ENCODE measurements at regions not wholly inside any gene's neighbourhood (a gene's known extent, or its start where the extent isn't known, plus 50 kb on each side); places are given as distances from the start of the nearest gene placed in this dataset.

DNA sequence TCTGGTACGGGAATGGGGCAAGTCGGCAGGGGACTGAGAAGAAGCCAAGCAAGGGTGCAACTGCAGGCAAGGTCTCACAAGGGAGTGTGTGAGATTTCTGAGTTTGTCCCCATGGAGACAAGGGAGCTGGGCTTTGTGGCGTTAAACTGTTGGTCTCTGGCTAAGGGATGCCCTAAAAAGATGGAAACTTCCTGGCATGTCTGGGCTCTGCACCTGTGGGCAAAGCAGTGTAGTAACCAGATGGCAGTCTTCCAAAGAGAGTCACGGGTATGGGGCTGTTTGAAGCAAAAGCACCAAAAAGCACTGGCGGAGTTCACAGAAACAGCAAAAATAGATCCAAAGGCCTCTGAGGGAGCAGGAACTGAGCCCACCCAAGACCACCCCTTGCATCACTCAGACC lies 104.8 kb upstream of the SLC44A3 start:
- POLR2A ChIA-PET, result no interaction called here
- H3K27ac ChIP-seq (ENCODE audit: extremely low read depth, low read depth, low read length), result no peak overlapping the region
- no peaks in the 10 kb centered on the region for H3K9me3 ChIP-seq (ENCODE audit: control insufficient read depth, insufficient read depth, low read depth, low read length)
- CTCF ChIA-PET, result interaction anchor here (0.6 kb wide), 1 partner anchor 86 kb away, joined by 3 read pairs; no protein-coding TSS in a partner anchor
- H3K36me3 ChIP-seq (ENCODE audit: control insufficient read depth in 2 of 2, insufficient read depth in 1 of 2, low read length in 2 of 2), result no peaks in the 10 kb centered on the region
- TF ChIP-seq ZBTB17 (tag by site-specific recombination; IDR thresholded peaks at IDR 0.05), result no peak
- no peak overlapping the region for H3K4me3 ChIP-seq (ENCODE audit: low read depth, low read length)
- no peaks in the 10 kb centered on the region for H3K4me1 ChIP-seq (ENCODE audit: control insufficient read depth, insufficient read depth, low read length)

DNA sequence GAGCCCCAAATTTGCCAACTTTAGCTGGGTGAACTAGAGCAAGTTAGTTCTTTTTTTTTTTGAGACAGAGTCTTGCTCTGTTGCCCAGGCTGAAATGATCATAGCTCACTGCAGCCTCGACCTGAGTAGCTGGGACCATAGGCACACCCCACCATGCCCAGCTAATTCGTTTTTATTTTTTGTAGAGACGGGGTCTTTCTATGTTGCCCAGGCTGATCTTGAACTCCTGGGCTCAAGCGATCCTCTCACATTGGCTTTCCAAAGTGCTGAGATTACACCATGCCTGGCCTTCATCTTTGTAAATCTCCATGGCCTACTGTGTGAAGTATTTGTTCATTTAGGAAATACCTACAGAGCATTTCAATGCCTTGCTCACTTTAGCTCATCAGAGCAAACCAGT lies 105.6 kb upstream of the SLC44A3 start:
- H3K4me1 ChIP-seq (ENCODE audit: control insufficient read depth, insufficient read depth, low read length), result no peaks in the 10 kb centered on the region
- H3K4me3 ChIP-seq (ENCODE audit: low read depth, low read length), result no peak overlapping the region
- H3K9me3 ChIP-seq (ENCODE audit: control insufficient read depth, insufficient read depth, low read depth, low read length), result no peaks in the 10 kb centered on the region
- ChIA-PET POLR2A (no interaction called here), CTCF (interaction anchor here (0.6 kb wide), 3 partner anchors 91 to 244 kb away, joined by 3 read pairs; no protein-coding TSS in a partner anchor)
- TF ChIP-seq ZNF433 (tag by site-specific recombination; IDR thresholded peaks at IDR 0.05; ENCODE audit: low read depth), result no peak
- no peak for TF ChIP-seq ZNF2 (tag by site-specific recombination; IDR thresholded peaks at IDR 0.05)
- TF ChIP-seq ZEB2 (tag by site-specific recombination; IDR thresholded peaks at IDR 0.05), result no peak
- TF ChIP-seq, protein P1, sequence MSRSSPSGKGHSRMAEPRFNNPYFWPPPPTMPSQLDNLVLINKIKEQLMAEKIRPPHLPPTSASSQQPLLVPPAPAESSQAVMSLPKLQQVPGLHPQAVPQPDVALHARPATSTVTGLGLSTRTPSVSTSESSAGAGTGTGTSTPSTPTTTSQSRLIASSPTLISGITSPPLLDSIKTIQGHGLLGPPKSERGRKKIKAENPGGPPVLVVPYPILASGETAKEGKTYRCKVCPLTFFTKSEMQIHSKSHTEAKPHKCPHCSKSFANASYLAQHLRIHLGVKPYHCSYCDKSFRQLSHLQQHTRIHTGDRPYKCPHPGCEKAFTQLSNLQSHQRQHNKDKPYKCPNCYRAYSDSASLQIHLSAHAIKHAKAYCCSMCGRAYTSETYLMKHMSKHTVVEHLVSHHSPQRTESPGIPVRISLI (tag by site-specific recombination; IDR thresholded peaks at IDR 0.05), result no peak
- TF ChIP-seq ZNF423 (tag by site-specific recombination; IDR thresholded peaks at IDR 0.05), result no peak
- no peak for TF ChIP-seq ZNF843 (tag by site-specific recombination; IDR thresholded peaks at IDR 0.05)
- TF ChIP-seq ZNF274 (IDR thresholded peaks at IDR 0.05; ENCODE audit: low read length), result no peak
- TF ChIP-seq ZNF274 (tag by site-specific recombination; IDR thresholded peaks at IDR 0.05; ENCODE audit: borderline replicate concordance), result no peak
- H3K36me3 ChIP-seq (ENCODE audit: control insufficient read depth in 2 of 2, insufficient read depth in 1 of 2, low read length in 2 of 2), result no peaks in the 10 kb centered on the region
- H3K27ac ChIP-seq (ENCODE audit: extremely low read depth, low read depth, low read length), result no peak overlapping the region

DNA sequence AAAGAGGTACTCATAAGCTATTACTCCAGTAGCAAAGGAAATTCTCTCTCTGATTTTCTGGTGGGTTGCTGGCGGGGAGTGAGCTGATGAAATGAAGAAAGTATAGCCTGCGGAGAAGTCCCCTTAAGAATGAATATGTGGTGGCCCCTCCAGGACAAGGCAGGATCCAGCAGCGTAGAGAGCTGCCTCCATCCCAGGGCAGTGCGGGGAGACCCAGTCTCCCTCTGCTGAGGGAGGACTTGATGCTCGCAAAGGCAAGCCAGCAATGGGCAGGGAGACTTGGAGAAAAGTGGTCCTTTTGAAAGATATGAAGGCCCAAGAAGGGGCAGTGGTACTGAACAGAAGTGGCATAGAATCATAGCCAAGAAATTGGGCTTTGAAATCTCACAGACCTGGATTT lies 106.0 kb upstream of the SLC44A3 start:
- H3K4me1 ChIP-seq (ENCODE audit: control insufficient read depth, insufficient read depth, low read length), result no peaks in the 10 kb centered on the region
- CTCF ChIA-PET, result interaction anchor here (0.6 kb wide), 3 partner anchors 91 to 244 kb away, joined by 3 read pairs; no protein-coding TSS in a partner anchor
- H3K4me3 ChIP-seq (ENCODE audit: low read depth, low read length), result no peak overlapping the region
- H3K36me3 ChIP-seq (ENCODE audit: control insufficient read depth in 2 of 2, insufficient read depth in 1 of 2, low read length in 2 of 2), result no peaks in the 10 kb centered on the region
- POLR2A ChIA-PET, result no interaction called here
- H3K9me3 ChIP-seq (ENCODE audit: control insufficient read depth, insufficient read depth, low read depth, low read length), result no peaks in the 10 kb centered on the region
- no peak overlapping the region for H3K27ac ChIP-seq (ENCODE audit: extremely low read depth, low read depth, low read length)
- TF ChIP-seq IKZF3 (tag by site-specific recombination; IDR thresholded peaks at IDR 0.05), result no peak
- TF ChIP-seq, protein P2, sequence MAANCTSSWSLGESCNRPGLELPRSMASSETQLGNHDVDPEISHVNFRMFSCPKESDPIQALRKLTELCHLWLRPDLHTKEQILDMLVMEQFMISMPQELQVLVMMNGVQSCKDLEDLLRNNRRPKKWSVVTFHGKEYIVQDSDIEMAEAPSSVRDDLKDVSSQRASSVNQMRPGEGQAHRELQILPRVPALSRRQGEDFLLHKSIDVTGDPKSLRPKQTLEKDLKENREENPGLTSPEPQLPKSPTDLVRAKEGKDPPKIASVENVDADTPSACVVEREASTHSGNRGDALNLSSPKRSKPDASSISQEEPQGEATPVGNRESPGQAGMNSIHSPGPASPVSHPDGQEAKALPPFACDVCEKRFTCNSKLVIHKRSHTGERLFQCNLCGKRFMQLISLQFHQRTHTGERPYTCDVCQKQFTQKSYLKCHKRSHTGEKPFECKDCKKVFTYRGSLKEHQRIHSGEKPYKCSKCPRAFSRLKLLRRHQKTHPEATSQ (tag by site-specific recombination; IDR thresholded peaks at IDR 0.05), result no peak
- no peak for TF ChIP-seq OSR2 (tag by site-specific recombination; IDR thresholded peaks at IDR 0.05)
- no peak for TF ChIP-seq SP2 (tag by site-specific recombination; IDR thresholded peaks at IDR 0.05)
- no peak for TF ChIP-seq ZNF660 (tag by site-specific recombination; IDR thresholded peaks at IDR 0.05)
- TF ChIP-seq, protein P3, sequence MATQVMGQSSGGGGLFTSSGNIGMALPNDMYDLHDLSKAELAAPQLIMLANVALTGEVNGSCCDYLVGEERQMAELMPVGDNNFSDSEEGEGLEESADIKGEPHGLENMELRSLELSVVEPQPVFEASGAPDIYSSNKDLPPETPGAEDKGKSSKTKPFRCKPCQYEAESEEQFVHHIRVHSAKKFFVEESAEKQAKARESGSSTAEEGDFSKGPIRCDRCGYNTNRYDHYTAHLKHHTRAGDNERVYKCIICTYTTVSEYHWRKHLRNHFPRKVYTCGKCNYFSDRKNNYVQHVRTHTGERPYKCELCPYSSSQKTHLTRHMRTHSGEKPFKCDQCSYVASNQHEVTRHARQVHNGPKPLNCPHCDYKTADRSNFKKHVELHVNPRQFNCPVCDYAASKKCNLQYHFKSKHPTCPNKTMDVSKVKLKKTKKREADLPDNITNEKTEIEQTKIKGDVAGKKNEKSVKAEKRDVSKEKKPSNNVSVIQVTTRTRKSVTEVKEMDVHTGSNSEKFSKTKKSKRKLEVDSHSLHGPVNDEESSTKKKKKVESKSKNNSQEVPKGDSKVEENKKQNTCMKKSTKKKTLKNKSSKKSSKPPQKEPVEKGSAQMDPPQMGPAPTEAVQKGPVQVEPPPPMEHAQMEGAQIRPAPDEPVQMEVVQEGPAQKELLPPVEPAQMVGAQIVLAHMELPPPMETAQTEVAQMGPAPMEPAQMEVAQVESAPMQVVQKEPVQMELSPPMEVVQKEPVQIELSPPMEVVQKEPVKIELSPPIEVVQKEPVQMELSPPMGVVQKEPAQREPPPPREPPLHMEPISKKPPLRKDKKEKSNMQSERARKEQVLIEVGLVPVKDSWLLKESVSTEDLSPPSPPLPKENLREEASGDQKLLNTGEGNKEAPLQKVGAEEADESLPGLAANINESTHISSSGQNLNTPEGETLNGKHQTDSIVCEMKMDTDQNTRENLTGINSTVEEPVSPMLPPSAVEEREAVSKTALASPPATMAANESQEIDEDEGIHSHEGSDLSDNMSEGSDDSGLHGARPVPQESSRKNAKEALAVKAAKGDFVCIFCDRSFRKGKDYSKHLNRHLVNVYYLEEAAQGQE (tag by site-specific recombination; IDR thresholded peaks at IDR 0.05), result no peak
- no peak for TF ChIP-seq ZNF223 (tag by site-specific recombination; IDR thresholded peaks at IDR 0.05)
- no peak for TF ChIP-seq YY1 (tag by site-specific recombination; IDR thresholded peaks at IDR 0.05)
- no peak for TF ChIP-seq ZNF169 (tag by site-specific recombination; IDR thresholded peaks at IDR 0.05)
- TF ChIP-seq, protein P4, sequence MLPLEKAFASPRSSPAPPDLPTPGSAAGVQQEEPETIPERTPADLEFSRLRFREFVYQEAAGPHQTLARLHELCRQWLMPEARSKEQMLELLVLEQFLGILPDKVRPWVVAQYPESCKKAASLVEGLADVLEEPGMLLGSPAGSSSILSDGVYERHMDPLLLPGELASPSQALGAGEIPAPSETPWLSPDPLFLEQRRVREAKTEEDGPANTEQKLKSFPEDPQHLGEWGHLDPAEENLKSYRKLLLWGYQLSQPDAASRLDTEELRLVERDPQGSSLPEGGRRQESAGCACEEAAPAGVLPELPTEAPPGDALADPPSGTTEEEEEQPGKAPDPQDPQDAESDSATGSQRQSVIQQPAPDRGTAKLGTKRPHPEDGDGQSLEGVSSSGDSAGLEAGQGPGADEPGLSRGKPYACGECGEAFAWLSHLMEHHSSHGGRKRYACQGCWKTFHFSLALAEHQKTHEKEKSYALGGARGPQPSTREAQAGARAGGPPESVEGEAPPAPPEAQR (tag by site-specific recombination; IDR thresholded peaks at IDR 0.05), result no peak
- TF ChIP-seq ZNF433 (tag by site-specific recombination; IDR thresholded peaks at IDR 0.05; ENCODE audit: low read depth), result no peak
- TF ChIP-seq, protein P5, sequence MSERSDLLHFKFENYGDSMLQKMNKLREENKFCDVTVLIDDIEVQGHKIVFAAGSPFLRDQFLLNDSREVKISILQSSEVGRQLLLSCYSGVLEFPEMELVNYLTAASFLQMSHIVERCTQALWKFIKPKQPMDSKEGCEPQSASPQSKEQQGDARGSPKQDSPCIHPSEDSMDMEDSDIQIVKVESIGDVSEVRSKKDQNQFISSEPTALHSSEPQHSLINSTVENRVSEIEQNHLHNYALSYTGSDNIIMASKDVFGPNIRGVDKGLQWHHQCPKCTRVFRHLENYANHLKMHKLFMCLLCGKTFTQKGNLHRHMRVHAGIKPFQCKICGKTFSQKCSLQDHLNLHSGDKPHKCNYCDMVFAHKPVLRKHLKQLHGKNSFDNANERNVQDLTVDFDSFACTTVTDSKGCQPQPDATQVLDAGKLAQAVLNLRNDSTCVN (tag by site-specific recombination; optimal IDR thresholded peaks at IDR 0.05), result no peak
- TF ChIP-seq, protein P6, sequence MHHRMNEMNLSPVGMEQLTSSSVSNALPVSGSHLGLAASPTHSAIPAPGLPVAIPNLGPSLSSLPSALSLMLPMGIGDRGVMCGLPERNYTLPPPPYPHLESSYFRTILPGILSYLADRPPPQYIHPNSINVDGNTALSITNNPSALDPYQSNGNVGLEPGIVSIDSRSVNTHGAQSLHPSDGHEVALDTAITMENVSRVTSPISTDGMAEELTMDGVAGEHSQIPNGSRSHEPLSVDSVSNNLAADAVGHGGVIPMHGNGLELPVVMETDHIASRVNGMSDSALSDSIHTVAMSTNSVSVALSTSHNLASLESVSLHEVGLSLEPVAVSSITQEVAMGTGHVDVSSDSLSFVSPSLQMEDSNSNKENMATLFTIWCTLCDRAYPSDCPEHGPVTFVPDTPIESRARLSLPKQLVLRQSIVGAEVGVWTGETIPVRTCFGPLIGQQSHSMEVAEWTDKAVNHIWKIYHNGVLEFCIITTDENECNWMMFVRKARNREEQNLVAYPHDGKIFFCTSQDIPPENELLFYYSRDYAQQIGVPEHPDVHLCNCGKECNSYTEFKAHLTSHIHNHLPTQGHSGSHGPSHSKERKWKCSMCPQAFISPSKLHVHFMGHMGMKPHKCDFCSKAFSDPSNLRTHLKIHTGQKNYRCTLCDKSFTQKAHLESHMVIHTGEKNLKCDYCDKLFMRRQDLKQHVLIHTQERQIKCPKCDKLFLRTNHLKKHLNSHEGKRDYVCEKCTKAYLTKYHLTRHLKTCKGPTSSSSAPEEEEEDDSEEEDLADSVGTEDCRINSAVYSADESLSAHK (tag by site-specific recombination; IDR thresholded peaks at IDR 0.05), result no peak
- TF ChIP-seq ZNF658 (tag by site-specific recombination; IDR thresholded peaks at IDR 0.05), result no peak
